GM10266 (cell line): ENCODE measurements at regions not wholly inside any gene's neighbourhood (a gene's known extent, or its start where the extent isn't known, plus 50 kb on each side); places are given as distances from the start of the nearest gene placed in this dataset.

Experiments used
- DNase-seq: peaks from one replicate; pipeline ENCODE4 v3.0.0; 2012; ENCODE audit errors: extremely low spot score
- CTCF ChIP-seq: IDR thresholded peaks from 2 replicates; pipeline ENCODE4 v1.5.1; 2012; ENCODE audit warnings: mild to moderate bottlenecking, low read depth; ENCODE audit not compliant: control insufficient read depth, insufficient read depth; ENCODE audit errors: missing control alignments

GRCh38 chr18:77571743-77572142 is 322.1 kb downstream of the GALR1 start:
- no peak for DNase-seq
- no peak for TF ChIP-seq CTCF

- no peak for TF ChIP-seq CTCF
- DNase-seq = no peak
Observed at GRCh38 chr18:77572537-77572936, 322.9 kb downstream of the GALR1 start.

- no peak for DNase-seq
Observed at GRCh38 chr18:77573571-77573970, 323.9 kb downstream of the GALR1 start.

GRCh38 chr18:77590943-77591515 is 341.4 kb downstream of the GALR1 start:
- no peak for TF ChIP-seq CTCF
- DNase-seq = no peak

More at GRCh38 chr18:77573571-77573970, 323.9 kb downstream of the GALR1 start:
- TF ChIP-seq CTCF = no peak

GRCh38 chr18:77597726-77598125 is 348.1 kb downstream of the GALR1 start:
- DNase-seq = no peak
- TF ChIP-seq CTCF = no peak

- TF ChIP-seq CTCF = no peak
- DNase-seq = no peak
Observed at GRCh38 chr18:77600674-77601073, 351.0 kb downstream of the GALR1 start.

GRCh38 chr18:77601567-77601966 is 351.9 kb downstream of the GALR1 start:
- no peak for DNase-seq
- no peak for TF ChIP-seq CTCF
